SU-DHL-6 (cell line): ENCODE measurements at regions not wholly inside any gene's neighbourhood (a gene's known extent, or its start where the extent isn't known, plus 50 kb on each side); places are given as distances from the start of the nearest gene placed in this dataset.

Experiments used
- CTCF ChIP-seq: fragments of 200-600 bp; sonication (generic); IDR thresholded peaks from one replicate; pipeline ENCODE4 v1.5.1; 2017; ENCODE audit warnings: antibody characterized with exemption, mild to moderate bottlenecking, low read length, moderate library complexity; ENCODE audit not compliant: insufficient read depth, poor library complexity, severe bottlenecking
- EZH2phosphoT487 ChIP-seq: fragments of 200-600 bp; sonication (generic), shearing (Covaris generic); conservative IDR thresholded peaks from 2 replicates; pipeline ENCODE4 v1.6.1; 2018; ENCODE audit warnings: mild to moderate bottlenecking, antibody characterized with exemption, low read length, moderate library complexity, mixed read lengths

DNA sequence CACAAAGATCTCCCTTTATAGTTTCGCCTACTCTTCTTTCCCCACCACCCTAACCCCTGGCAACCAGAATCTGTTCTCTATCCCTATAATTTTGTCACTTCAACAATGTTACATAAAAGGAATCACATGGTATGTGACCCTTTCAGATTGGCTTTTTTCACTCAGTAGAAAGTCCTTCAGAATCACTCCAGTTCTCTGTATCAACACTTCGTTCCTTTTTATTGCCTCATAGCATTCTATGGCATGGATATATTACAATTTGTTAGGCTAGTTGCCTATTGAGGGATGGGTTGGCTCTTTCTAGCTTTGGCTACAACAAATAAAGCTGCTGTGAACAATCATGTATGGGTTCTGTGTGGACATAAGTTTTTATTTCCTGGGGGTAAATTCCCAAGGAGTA is 163.1 kb downstream of the RPIA start:
- no peak for TF ChIP-seq CTCF
- TF ChIP-seq EZH2phosphoT487 = no peak
